ENCODE measurements at regions not wholly inside any gene's neighbourhood (a gene's known extent, or its start where the extent isn't known, plus 50 kb on each side); places are given as distances from the start of the nearest gene placed in this dataset.

DNA sequence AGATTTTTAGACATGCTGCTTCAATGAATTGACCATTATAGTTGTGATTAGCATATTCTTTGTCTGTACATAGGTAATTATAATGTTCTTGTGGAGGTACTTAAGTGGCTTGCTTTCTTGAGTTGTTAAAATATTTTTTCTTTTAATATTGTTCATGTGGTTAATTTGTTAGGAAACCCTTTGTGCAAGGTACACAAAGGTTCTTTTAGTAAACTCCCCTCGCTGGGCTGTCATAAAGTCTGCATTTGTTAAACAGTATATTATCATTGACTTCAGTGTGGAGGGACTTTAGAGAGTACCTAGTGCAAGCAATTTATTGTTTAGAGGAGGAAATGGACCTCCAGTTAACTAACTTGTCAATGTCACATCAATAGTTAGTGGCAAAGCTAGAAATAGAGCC is 52.5 kb downstream of the DISP1 start:
- Histone ChIP-seq H3K9ac (replicated peaks in 1 of 4; ENCODE audit: extremely low read depth in 1 of 4, low read depth in 3 of 4, low read length in 3 of 4) (no peak overlapping the region), H3K14ac (ENCODE audit: insufficient read length) (no peak overlapping the region), H3K23me2 (ENCODE audit: low read depth, low read length) (no peaks in the 10 kb centered on the region), H2AFZ (ENCODE audit: low read length) (no peak overlapping the region), H4K5ac (ENCODE audit: insufficient read length, low read depth, low read length) (no peak overlapping the region), H3K4me3 (ENCODE audit: extremely low read depth in 1 of 4, insufficient read depth in 2 of 4, low read depth in 3 of 4, low read length in 4 of 4) (no peak overlapping the region), H3K27me3 (replicated peaks in 1 of 4; ENCODE audit: control insufficient read depth in 3 of 4, extremely low read depth in 1 of 4, insufficient read depth in 3 of 4, low read length in 3 of 4) (no peaks in the 10 kb centered on the region), H2BK120ac (replicated peaks; ENCODE audit: low read depth, low read length) (no peak overlapping the region), H4K91ac (replicated peaks; ENCODE audit: insufficient read length, low read length) (no peak overlapping the region), H4K20me1 (replicated peaks in 1 of 2; ENCODE audit: control insufficient read depth in 1 of 2, insufficient read depth in 2 of 2, low read length in 2 of 2) (no peaks in the 10 kb centered on the region), H2AK5ac (ENCODE audit: low read depth, low read length) (no peak overlapping the region), H2BK12ac (ENCODE audit: low read depth, low read length) (no peak overlapping the region), H4K8ac (ENCODE audit: extremely low read depth, insufficient read depth, low read length) (no peak overlapping the region), H3K79me1 (ENCODE audit: low read depth, low read length) (no peaks in the 10 kb centered on the region), H3K4me1 (replicated peaks in 1 of 4; ENCODE audit: control insufficient read depth in 3 of 4, insufficient read depth in 4 of 4, low read length in 3 of 4) (peaks cover 0 to 3% (median 1%) of the 10 kb centered on the region in 4 experiments; a peak in 2 of 7 replicates), H3K4ac (replicated peaks; ENCODE audit: insufficient read length, low read depth, low read length) (no peak overlapping the region), H3K4me2 (ENCODE audit: insufficient read depth in 1 of 2, low read depth in 2 of 2, low read length in 2 of 2) (no peak overlapping the region), H3K56ac (replicated peaks; ENCODE audit: insufficient read length, low read depth, low read length) (no peak overlapping the region), H3K36me3 (ENCODE audit: control insufficient read depth in 2 of 4, insufficient read depth in 4 of 4, low read length in 3 of 4) (no peaks in the 10 kb centered on the region), H3K23ac (ENCODE audit: insufficient read length) (no peak overlapping the region), H2BK20ac (ENCODE audit: low read length) (no peak overlapping the region), H2BK15ac (ENCODE audit: low read length) (no peak overlapping the region), H3K9me3 (ENCODE audit: insufficient read depth in 2 of 2, low read depth in 1 of 2, low read length in 1 of 2) (no peaks in the 10 kb centered on the region), H3K27ac (ENCODE audit: low read depth, low read length) (no peak overlapping the region), H2BK5ac (ENCODE audit: low read depth, low read length) (no peak overlapping the region), H3K79me2 (ENCODE audit: control insufficient read depth in 1 of 2, insufficient read depth in 2 of 2, low read length in 2 of 2) (no peaks in the 10 kb centered on the region), H3K18ac (ENCODE audit: extremely low read depth, low read length) (no peak overlapping the region)
- FAIRE-seq = no peak
- WGBS, 2 experiments (ENCODE audit: extremely low coverage in 1 of 2, insufficient coverage in 1 of 2, insufficient read length in 1 of 2, insufficient replicate concordance in 2 of 2, low coverage in 1 of 2, low lambda C conversion rate in 2 of 2, missing lambda C conversion rate in 1 of 2) = 79% methylated on average over 1 of the region's 1 CpG; no CpG with 5 or more reads in 1 of the 2 experiments
- ChIA-PET CTCF (ENCODE audit: partially characterized antibody) (no interaction called here), POLR2A (ENCODE audit: partially characterized antibody) (no interaction called here)
- DNase-seq (ENCODE audit: low read depth in 1 of 2, low spot score in 2 of 2) = no peak
- TF ChIP-seq CHD2 (IDR thresholded peaks at IDR 0.05; ENCODE audit: low read length) = no peak
